ENCODE measurements at regions not wholly inside any gene's neighbourhood (a gene's known extent, or its start where the extent isn't known, plus 50 kb on each side); places are given as distances from the start of the nearest gene placed in this dataset.
A peak's percentile ranks its signal among the peaks of the same experiment; 100 is the strongest.

DNA sequence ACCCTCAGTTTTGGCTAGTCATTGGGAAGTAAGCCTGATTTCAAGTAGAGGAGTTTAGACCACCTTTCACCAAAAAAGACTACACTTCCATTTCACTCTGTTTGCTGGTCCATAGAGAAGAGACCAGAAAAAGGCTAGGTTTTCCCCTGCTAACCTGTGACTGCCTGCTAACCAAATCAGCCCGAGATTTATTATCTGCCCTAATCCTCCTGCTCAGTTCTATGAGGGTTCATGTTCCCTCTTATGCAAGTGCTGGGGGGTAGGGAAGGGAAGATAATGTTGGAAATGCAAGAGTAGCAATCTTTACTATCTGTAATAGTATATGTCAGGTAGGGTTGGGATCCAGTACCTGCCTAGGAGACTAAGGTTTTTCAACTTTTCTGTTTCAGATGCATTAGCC, 51.6 kb upstream of the CCNG1 start:
- FAIRE-seq (no peak), DNase-seq (peak in 2 of 5 donors; percentile 8 to 27)
- Histone ChIP-seq H3K36me3 (ENCODE audit: control insufficient read depth in 2 of 3, insufficient read depth in 3 of 3, low read length in 3 of 3) (no peaks in the 10 kb centered on the region), H3K9me3 (ENCODE audit: control insufficient read depth in 2 of 3, insufficient read depth in 1 of 3, low read length in 3 of 3) (no peaks in the 10 kb centered on the region), H3K4me3 (ENCODE audit: low read length in 3 of 3) (no peak overlapping the region), H3K4me1 (ENCODE audit: control insufficient read depth in 2 of 3, insufficient read depth in 2 of 3, low read depth in 1 of 3, low read length in 3 of 3) (no peaks in the 10 kb centered on the region), H3K9ac (ENCODE audit: low read length in 3 of 3) (no peak overlapping the region), H3K27ac (ENCODE audit: low read depth in 2 of 2, low read length in 2 of 2) (no peak overlapping the region), H3K27me3 (ENCODE audit: control insufficient read depth, insufficient read depth, low read length) (no peaks in the 10 kb centered on the region)
- intact Hi-C loops (cut with DNase I): no loop called here
- TF ChIP-seq, protein P1, sequence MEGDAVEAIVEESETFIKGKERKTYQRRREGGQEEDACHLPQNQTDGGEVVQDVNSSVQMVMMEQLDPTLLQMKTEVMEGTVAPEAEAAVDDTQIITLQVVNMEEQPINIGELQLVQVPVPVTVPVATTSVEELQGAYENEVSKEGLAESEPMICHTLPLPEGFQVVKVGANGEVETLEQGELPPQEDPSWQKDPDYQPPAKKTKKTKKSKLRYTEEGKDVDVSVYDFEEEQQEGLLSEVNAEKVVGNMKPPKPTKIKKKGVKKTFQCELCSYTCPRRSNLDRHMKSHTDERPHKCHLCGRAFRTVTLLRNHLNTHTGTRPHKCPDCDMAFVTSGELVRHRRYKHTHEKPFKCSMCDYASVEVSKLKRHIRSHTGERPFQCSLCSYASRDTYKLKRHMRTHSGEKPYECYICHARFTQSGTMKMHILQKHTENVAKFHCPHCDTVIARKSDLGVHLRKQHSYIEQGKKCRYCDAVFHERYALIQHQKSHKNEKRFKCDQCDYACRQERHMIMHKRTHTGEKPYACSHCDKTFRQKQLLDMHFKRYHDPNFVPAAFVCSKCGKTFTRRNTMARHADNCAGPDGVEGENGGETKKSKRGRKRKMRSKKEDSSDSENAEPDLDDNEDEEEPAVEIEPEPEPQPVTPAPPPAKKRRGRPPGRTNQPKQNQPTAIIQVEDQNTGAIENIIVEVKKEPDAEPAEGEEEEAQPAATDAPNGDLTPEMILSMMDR (IDR thresholded peaks at IDR 0.05; ENCODE audit: borderline replicate concordance, extremely low read depth, insufficient read depth): no peak

DNA sequence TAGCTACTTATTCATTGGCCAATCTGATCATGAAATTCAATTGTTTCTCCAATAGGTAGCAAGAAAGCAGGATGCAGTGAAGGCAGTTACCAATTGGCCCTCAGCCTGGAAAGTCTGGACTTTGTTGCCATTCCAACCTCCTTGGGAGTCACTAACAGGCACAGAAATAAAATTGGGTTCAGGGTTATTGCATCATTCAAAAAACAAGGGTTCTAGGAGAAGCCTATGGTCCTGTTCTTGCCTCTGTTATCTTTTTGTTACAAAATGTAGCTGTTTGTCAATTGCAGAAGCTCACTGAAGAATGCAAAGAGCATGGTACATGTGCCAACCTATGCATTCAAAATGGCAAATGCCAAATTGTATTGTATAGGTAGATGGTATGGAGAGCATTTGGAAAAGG, 51.0 kb upstream of the CCNG1 start:
- no peak overlapping the region for H3K9ac ChIP-seq (ENCODE audit: low read length in 3 of 3)
- DNase-seq (no peak), FAIRE-seq (no peak)
- H3K4me3 ChIP-seq (ENCODE audit: low read length in 3 of 3): no peak overlapping the region
- H3K9me3 ChIP-seq (ENCODE audit: control insufficient read depth in 2 of 3, insufficient read depth in 1 of 3, low read length in 3 of 3): no peaks in the 10 kb centered on the region
- no peak overlapping the region for H3K27ac ChIP-seq (ENCODE audit: low read depth in 2 of 2, low read length in 2 of 2)
- H3K4me1 ChIP-seq (ENCODE audit: control insufficient read depth in 2 of 3, insufficient read depth in 2 of 3, low read depth in 1 of 3, low read length in 3 of 3): no peaks in the 10 kb centered on the region
- TF ChIP-seq, protein P1 (IDR thresholded peaks at IDR 0.05; ENCODE audit: borderline replicate concordance, extremely low read depth, insufficient read depth): no peak
- intact Hi-C loops (cut with DNase I): no loop called here
- H3K36me3 ChIP-seq (ENCODE audit: control insufficient read depth in 2 of 3, insufficient read depth in 3 of 3, low read length in 3 of 3): no peaks in the 10 kb centered on the region
- no peaks in the 10 kb centered on the region for H3K27me3 ChIP-seq (ENCODE audit: control insufficient read depth, insufficient read depth, low read length)

GRCh38 chr5:163387589-163388343, 49.6 kb upstream of the CCNG1 start:
- no peak for FAIRE-seq
- Histone ChIP-seq H3K9me3 (ENCODE audit: control insufficient read depth in 2 of 3, insufficient read depth in 1 of 3, low read length in 3 of 3) (no peaks in the 10 kb centered on the region), H3K9ac (ENCODE audit: low read length in 3 of 3) (no peak overlapping the region), H3K27me3 (ENCODE audit: control insufficient read depth, insufficient read depth, low read length) (no peaks in the 10 kb centered on the region), H3K27ac (ENCODE audit: low read depth in 2 of 2, low read length in 2 of 2) (no peak overlapping the region), H3K4me3 (ENCODE audit: low read length in 3 of 3) (no peak overlapping the region), H3K4me1 (ENCODE audit: control insufficient read depth in 2 of 3, insufficient read depth in 2 of 3, low read depth in 1 of 3, low read length in 3 of 3) (no peaks in the 10 kb centered on the region), H3K36me3 (ENCODE audit: control insufficient read depth in 2 of 3, insufficient read depth in 3 of 3, low read length in 3 of 3) (no peaks in the 10 kb centered on the region)
- DNase-seq: peak in 3 of 5 donors; percentile 17 to 63 (median 28)
- TF ChIP-seq, protein P1 (IDR thresholded peaks at IDR 0.05; ENCODE audit: borderline replicate concordance, extremely low read depth, insufficient read depth): no peak
- intact Hi-C loops (cut with DNase I): no loop called here

All from kidney (tissue), 13 donors.